ENCODE measurements at regions not wholly inside any gene's neighbourhood (a gene's known extent, or its start where the extent isn't known, plus 50 kb on each side); places are given as distances from the start of the nearest gene placed in this dataset.
A peak's percentile ranks its signal among the peaks of the same experiment; 100 is the strongest.

DNA sequence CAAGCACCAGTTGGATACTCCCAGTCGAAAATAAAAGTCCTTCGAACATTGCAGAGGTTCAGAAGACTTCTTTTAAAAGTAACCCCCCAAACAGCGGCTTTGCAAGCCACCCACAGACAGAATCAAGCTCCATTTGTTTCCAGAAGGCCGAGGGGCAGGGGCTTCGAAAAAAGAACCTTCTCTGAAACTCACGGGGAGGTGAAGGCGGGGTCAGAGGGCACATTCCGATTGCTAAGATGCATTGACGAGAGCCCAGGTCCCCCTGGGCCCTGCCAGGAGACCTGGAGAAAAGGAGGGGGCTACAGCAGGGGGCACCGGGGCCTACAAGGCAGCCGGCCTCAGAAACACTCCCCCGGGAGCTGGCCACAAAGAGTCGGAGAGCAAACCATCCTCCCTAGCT lies 306.8 kb downstream of the MN1 start:
- Histone ChIP-seq H4K91ac (replicated peaks; ENCODE audit: insufficient read length, low read length) (no peak overlapping the region), H3K4ac (replicated peaks; ENCODE audit: insufficient read length, low read depth, low read length) (no peak overlapping the region), H2BK120ac (replicated peaks; ENCODE audit: low read depth, low read length) (no peak overlapping the region), H3K9ac (replicated peaks in 1 of 4; ENCODE audit: extremely low read depth in 1 of 4, low read depth in 3 of 4, low read length in 3 of 4) (no peak overlapping the region), H4K8ac (ENCODE audit: extremely low read depth, insufficient read depth, low read length) (no peak overlapping the region), H3K36me3 (ENCODE audit: control insufficient read depth in 2 of 4, insufficient read depth in 4 of 4, low read length in 3 of 4) (no peaks in the 10 kb centered on the region), H3K79me1 (ENCODE audit: low read depth, low read length) (no peaks in the 10 kb centered on the region), H2BK5ac (ENCODE audit: low read depth, low read length) (no peak overlapping the region), H3K18ac (ENCODE audit: extremely low read depth, low read length) (peak overlapping the region; percentile 71), H2BK20ac (ENCODE audit: low read length) (no peak overlapping the region), H2BK15ac (ENCODE audit: low read length) (no peak overlapping the region), H3K4me2 (ENCODE audit: insufficient read depth in 1 of 2, low read depth in 2 of 2, low read length in 2 of 2) (0 out of 4 replicates have a peak overlapping the region, but pooled peaks of 1 of the 2 experiments have one; percentile 15), H3K23me2 (ENCODE audit: low read depth, low read length) (no peaks in the 10 kb centered on the region), H4K5ac (ENCODE audit: insufficient read length, low read depth, low read length) (no peak overlapping the region), H3K23ac (ENCODE audit: insufficient read length) (no peak overlapping the region), H2BK12ac (ENCODE audit: low read depth, low read length) (no peak overlapping the region), H3K79me2 (ENCODE audit: control insufficient read depth in 1 of 2, insufficient read depth in 2 of 2, low read length in 2 of 2) (no peaks in the 10 kb centered on the region), H3K4me1 (replicated peaks in 1 of 4; ENCODE audit: control insufficient read depth in 3 of 4, insufficient read depth in 4 of 4, low read length in 3 of 4) (peaks cover 0 to 7% (median 3%) of the 10 kb centered on the region in 4 experiments; a peak in 4 of 7 replicates), H3K56ac (replicated peaks; ENCODE audit: insufficient read length, low read depth, low read length) (no peak overlapping the region), H2AK5ac (ENCODE audit: low read depth, low read length) (no peak overlapping the region), H3K27ac (ENCODE audit: low read depth, low read length) (no peak overlapping the region), H4K20me1 (replicated peaks in 1 of 2; ENCODE audit: control insufficient read depth in 1 of 2, insufficient read depth in 2 of 2, low read length in 2 of 2) (no peaks in the 10 kb centered on the region), H3K4me3 (ENCODE audit: extremely low read depth in 1 of 4, insufficient read depth in 2 of 4, low read depth in 3 of 4, low read length in 4 of 4) (no peak overlapping the region), H3K27me3 (replicated peaks in 1 of 4; ENCODE audit: control insufficient read depth in 3 of 4, extremely low read depth in 1 of 4, insufficient read depth in 3 of 4, low read length in 3 of 4) (no peaks in the 10 kb centered on the region; a peak in 2 of 7 replicates), H3K9me3 (ENCODE audit: insufficient read depth in 2 of 2, low read depth in 1 of 2, low read length in 1 of 2) (no peaks in the 10 kb centered on the region), H3K14ac (ENCODE audit: insufficient read length) (no peak overlapping the region), H2AFZ (ENCODE audit: low read length) (no peak overlapping the region)
- no peak for DNase-seq (ENCODE audit: low read depth in 1 of 2, low spot score in 2 of 2)
- CTCF ChIA-PET (ENCODE audit: partially characterized antibody): interaction anchor here (0.8 to 1.4 kb wide), 3 partner anchors 90 to 319 kb away, joined by 3 to 4 read pairs (median 3); no protein-coding TSS in a partner anchor
- POLR2A ChIA-PET (ENCODE audit: partially characterized antibody): interaction anchor here (0.7 to 1.4 kb wide), 3 partner anchors 32 to 191 kb away, joined by 3 to 4 read pairs (median 3); no protein-coding TSS in a partner anchor
- FAIRE-seq: no peak
- WGBS, 2 experiments (ENCODE audit: extremely low coverage in 1 of 2, insufficient coverage in 1 of 2, insufficient read length in 1 of 2, insufficient replicate concordance in 2 of 2, low coverage in 1 of 2, low lambda C conversion rate in 2 of 2, missing lambda C conversion rate in 1 of 2): 55% methylated on average over 11 of the region's 13 CpGs; no CpG with 5 or more reads in 1 of the 2 experiments
- TF ChIP-seq, protein P1, sequence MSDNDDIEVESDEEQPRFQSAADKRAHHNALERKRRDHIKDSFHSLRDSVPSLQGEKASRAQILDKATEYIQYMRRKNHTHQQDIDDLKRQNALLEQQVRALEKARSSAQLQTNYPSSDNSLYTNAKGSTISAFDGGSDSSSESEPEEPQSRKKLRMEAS (IDR thresholded peaks at IDR 0.05): no peak
- TF ChIP-seq GABPA (IDR thresholded peaks at IDR 0.05; ENCODE audit: borderline replicate concordance, insufficient read depth, low read length) (no peak), EZH2 (IDR thresholded peaks at IDR 0.05; ENCODE audit: low read depth, low read length, severe bottlenecking) (no peak), CREB1 (IDR thresholded peaks at IDR 0.05) (no peak), BCL11A (IDR thresholded peaks at IDR 0.05; ENCODE audit: low read depth in 2 of 2, low read length in 2 of 2) (no peak), FOSL1 (IDR thresholded peaks at IDR 0.05; ENCODE audit: insufficient read depth, low read depth, low read length) (no peak), SRF (IDR thresholded peaks at IDR 0.05; ENCODE audit: low read depth, low read length) (no peak), TAF1 (IDR thresholded peaks at IDR 0.05; ENCODE audit: low read depth, low read length) (no peak), NANOG (IDR thresholded peaks at IDR 0.05; ENCODE audit: insufficient read depth, low read depth, low read length, poor library complexity, severe bottlenecking) (no peak), SP2 (IDR thresholded peaks at IDR 0.05; ENCODE audit: low read length) (no peak), ASH2L (IDR thresholded peaks at IDR 0.05; ENCODE audit: low read length) (no peak)
- TF ChIP-seq, protein P2, sequence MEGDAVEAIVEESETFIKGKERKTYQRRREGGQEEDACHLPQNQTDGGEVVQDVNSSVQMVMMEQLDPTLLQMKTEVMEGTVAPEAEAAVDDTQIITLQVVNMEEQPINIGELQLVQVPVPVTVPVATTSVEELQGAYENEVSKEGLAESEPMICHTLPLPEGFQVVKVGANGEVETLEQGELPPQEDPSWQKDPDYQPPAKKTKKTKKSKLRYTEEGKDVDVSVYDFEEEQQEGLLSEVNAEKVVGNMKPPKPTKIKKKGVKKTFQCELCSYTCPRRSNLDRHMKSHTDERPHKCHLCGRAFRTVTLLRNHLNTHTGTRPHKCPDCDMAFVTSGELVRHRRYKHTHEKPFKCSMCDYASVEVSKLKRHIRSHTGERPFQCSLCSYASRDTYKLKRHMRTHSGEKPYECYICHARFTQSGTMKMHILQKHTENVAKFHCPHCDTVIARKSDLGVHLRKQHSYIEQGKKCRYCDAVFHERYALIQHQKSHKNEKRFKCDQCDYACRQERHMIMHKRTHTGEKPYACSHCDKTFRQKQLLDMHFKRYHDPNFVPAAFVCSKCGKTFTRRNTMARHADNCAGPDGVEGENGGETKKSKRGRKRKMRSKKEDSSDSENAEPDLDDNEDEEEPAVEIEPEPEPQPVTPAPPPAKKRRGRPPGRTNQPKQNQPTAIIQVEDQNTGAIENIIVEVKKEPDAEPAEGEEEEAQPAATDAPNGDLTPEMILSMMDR (IDR thresholded peaks at IDR 0.05; ENCODE audit: control extremely low read depth in 1 of 3, insufficient read depth in 1 of 3, low read depth in 1 of 3, low read length in 3 of 3): no peak

Data from H1 (cell line).